ENCODE measurements at regions not wholly inside any gene's neighbourhood (a gene's known extent, or its start where the extent isn't known, plus 50 kb on each side); places are given as distances from the start of the nearest gene placed in this dataset.

- Histone ChIP-seq H3K36me3 (no peaks in the 10 kb centered on the region), H3K4me3 (no peak overlapping the region), H3K4me1 (no peaks in the 10 kb centered on the region), H3K27me3 (ENCODE audit: low read depth) (no peaks in the 10 kb centered on the region), H3K27ac (replicated peaks) (no peak overlapping the region), H3K9me3 (replicated peaks) (peaks cover 60% of the 10 kb centered on the region)
- no peak for DNase-seq
- TF ChIP-seq CTCF (IDR thresholded peaks at IDR 0.05; ENCODE audit: borderline replicate concordance): no peak
- intact Hi-C loops (cut with micrococcal nuclease): no loop called here
Measured at GRCh38 chr4:167581449-167581965, 347.2 kb upstream of the SPOCK3 start.

- H3K4me1 ChIP-seq: no peaks in the 10 kb centered on the region
- no peaks in the 10 kb centered on the region for H3K36me3 ChIP-seq
- H3K27ac ChIP-seq (replicated peaks): no peak overlapping the region
- no peak overlapping the region for H3K4me3 ChIP-seq
- intact Hi-C loops (cut with micrococcal nuclease): no loop called here
- no peaks in the 10 kb centered on the region for H3K27me3 ChIP-seq (ENCODE audit: low read depth)
- no peak for TF ChIP-seq CTCF (IDR thresholded peaks at IDR 0.05; ENCODE audit: borderline replicate concordance)
- peaks cover 7% of the 10 kb centered on the region for H3K9me3 ChIP-seq (replicated peaks)
- no peak for DNase-seq
Measured at GRCh38 chr4:167587361-167587760, 353.1 kb upstream of the SPOCK3 start.

- TF ChIP-seq CTCF (IDR thresholded peaks at IDR 0.05; ENCODE audit: borderline replicate concordance): no peak
- intact Hi-C loops (cut with micrococcal nuclease): no loop called here
- Histone ChIP-seq H3K27me3 (ENCODE audit: low read depth) (no peaks in the 10 kb centered on the region), H3K27ac (replicated peaks) (no peak overlapping the region), H3K4me3 (no peak overlapping the region), H3K9me3 (replicated peaks) (peaks cover 3% of the 10 kb centered on the region), H3K36me3 (no peaks in the 10 kb centered on the region), H3K4me1 (no peaks in the 10 kb centered on the region)
- DNase-seq: no peak
Measured at GRCh38 chr4:167595898-167596297, 361.6 kb upstream of the SPOCK3 start.

- no peak for DNase-seq
- Histone ChIP-seq H3K27me3 (ENCODE audit: low read depth) (no peaks in the 10 kb centered on the region), H3K9me3 (replicated peaks) (no peaks in the 10 kb centered on the region), H3K4me3 (no peak overlapping the region), H3K27ac (replicated peaks) (no peak overlapping the region), H3K36me3 (no peaks in the 10 kb centered on the region), H3K4me1 (no peaks in the 10 kb centered on the region)
- TF ChIP-seq CTCF (IDR thresholded peaks at IDR 0.05; ENCODE audit: borderline replicate concordance): no peak
- intact Hi-C loops (cut with micrococcal nuclease): no loop called here
Measured at GRCh38 chr4:167602157-167602556, 367.9 kb upstream of the SPOCK3 start.

- H3K9me3 ChIP-seq (replicated peaks): peaks cover 3% of the 10 kb centered on the region
- intact Hi-C loops (cut with micrococcal nuclease): no loop called here
- H3K36me3 ChIP-seq: no peaks in the 10 kb centered on the region
- H3K27ac ChIP-seq (replicated peaks): no peak overlapping the region
- no peak for TF ChIP-seq CTCF (IDR thresholded peaks at IDR 0.05; ENCODE audit: borderline replicate concordance)
- H3K4me1 ChIP-seq: no peaks in the 10 kb centered on the region
- H3K4me3 ChIP-seq: no peak overlapping the region
- H3K27me3 ChIP-seq (ENCODE audit: low read depth): no peaks in the 10 kb centered on the region
- no peak for DNase-seq
Measured at GRCh38 chr4:167606551-167606950, 372.3 kb upstream of the SPOCK3 start.

GRCh38 chr4:167613381-167613780 is 379.1 kb upstream of the SPOCK3 start:
- no peak for TF ChIP-seq CTCF (IDR thresholded peaks at IDR 0.05; ENCODE audit: borderline replicate concordance)
- intact Hi-C loops (cut with micrococcal nuclease): no loop called here

More at GRCh38 chr4:167613381-167613780, 379.1 kb upstream of the SPOCK3 start:
- no peak overlapping the region for H3K27ac ChIP-seq (replicated peaks)
- no peak for DNase-seq
- no peak overlapping the region for H3K4me3 ChIP-seq
- H3K4me1 ChIP-seq: no peaks in the 10 kb centered on the region
- H3K9me3 ChIP-seq (replicated peaks): peaks cover 19% of the 10 kb centered on the region
- no peaks in the 10 kb centered on the region for H3K27me3 ChIP-seq (ENCODE audit: low read depth)
- H3K36me3 ChIP-seq: no peaks in the 10 kb centered on the region
